HepG2 (cell line): ENCODE measurements at regions not wholly inside any gene's neighbourhood (a gene's known extent, or its start where the extent isn't known, plus 50 kb on each side); places are given as distances from the start of the nearest gene placed in this dataset.

ENCODE experiments used
- ATAC-seq: fragments of 200-7000 bp; cut with Tn5 transposase; 3 replicates; pipeline ENCODE4 v1.9.1; 2020; ENCODE audit warnings: mild to moderate bottlenecking, moderate library complexity
- BruUV-seq: library from RNA; stranded (reverse); fragments of 400-500 nt; replicated peaks from 2 replicates; lab custom pipeline; 2021; lab: Mats Ljungman, UMichigan
- CTCF ChIA-PET: fragments of 300-600 bp; formaldehyde crosslinking; extraction: SDS; loops from one replicate; lab custom pipeline; 2021; ENCODE audit warnings: low total read pairs, inconsistent platforms, low intra/inter-chr PET ratio; lab: Yijun Ruan, JAX
- POLR2A ChIA-PET: fragments of 350-600 bp; sonication (Branson Sonifier 250); formaldehyde crosslinking; loops from one replicate; lab custom pipeline; 2020; ENCODE audit warnings: antibody characterized with exemption, inconsistent platforms; lab: Yijun Ruan, JAX
- DNase-seq: peaks from one replicate; pipeline ENCODE4 v3.0.0-alpha.2; 2015; ENCODE audit warnings: low spot score
- FAIRE-seq: peaks from 3 replicates; lab custom pipeline; 2011; peaks lifted over from hg19 to GRCh38; lab: Jason Lieb, UNC
- H2AFZ ChIP-seq: one replicate; pipeline ENCODE4 v1.6.1; 2011; ENCODE audit warnings: low read length, inconsistent platforms
- H3K27ac ChIP-seq: fragments of 300-600 bp; 3 replicates; pipeline ENCODE4 v1.8.0; 2011; ENCODE audit warnings: mixed run types, mild to moderate bottlenecking, mixed read lengths, low read length, inconsistent platforms; ENCODE audit not compliant: insufficient read depth; ENCODE audit errors: extremely low read length
- H3K27me3 ChIP-seq, 2 experiments: fragments of 200-600 bp in 1 of 2; 2 replicates in 1 of 2; 3 replicates in 1 of 2; pipeline versions ENCODE4 v1.6.0 to v1.8.0; 2011; ENCODE audit warnings: low read length in 2 of 2, mild to moderate bottlenecking in 2 of 2, moderate library complexity in 2 of 2, inconsistent platforms in 1 of 2; ENCODE audit not compliant: insufficient read depth in 2 of 2, control insufficient read depth in 1 of 2
- H3K36me3 ChIP-seq, 2 experiments: fragments of 200-600 bp in 1 of 2; replicated peaks in 1 of 2; 2 replicates in 1 of 2; 3 replicates in 1 of 2; pipeline versions ENCODE4 v1.5.1 to v1.8.0; 2011; ENCODE audit warnings: low read length in 2 of 2, inconsistent platforms in 1 of 2; ENCODE audit not compliant: insufficient read depth in 2 of 2, control insufficient read depth in 1 of 2
- H3K4me1 ChIP-seq: 2 replicates; pipeline ENCODE4 v1.5.1; 2012; ENCODE audit warnings: low read length, inconsistent platforms; ENCODE audit not compliant: insufficient read depth
- H3K4me2 ChIP-seq: 2 replicates; pipeline ENCODE4 v1.6.0; 2011; ENCODE audit warnings: low read depth, low read length, inconsistent platforms
- H3K4me3 ChIP-seq, 3 experiments: fragments of 200-600 bp in 1 of 3; sonication (generic), shearing (Covaris generic) in 1 of 3; replicated peaks in 1 of 3; 2 replicates each; pipeline ENCODE4 v1.5.1; 2011 to 2016; ENCODE audit warnings: low read length in 3 of 3, inconsistent platforms in 2 of 3, low read depth in 2 of 3, mild to moderate bottlenecking in 2 of 3, control low read depth in 1 of 3, mixed read lengths in 1 of 3; ENCODE audit not compliant: insufficient read depth in 1 of 3
- H3K79me2 ChIP-seq: one replicate; pipeline ENCODE4 v1.6.1; 2011; ENCODE audit warnings: low read length, inconsistent platforms; ENCODE audit not compliant: insufficient read depth
- H3K9ac ChIP-seq: 2 replicates; pipeline ENCODE4 v1.6.0; 2011; ENCODE audit warnings: mild to moderate bottlenecking, low read depth, low read length, inconsistent platforms; ENCODE audit not compliant: insufficient read depth
- H3K9me3 ChIP-seq: 2 replicates; pipeline ENCODE4 v1.5.1; 2012; ENCODE audit warnings: mild to moderate bottlenecking, low read length
- H4K20me1 ChIP-seq: 2 replicates; pipeline ENCODE4 v1.6.0; 2011; ENCODE audit warnings: inconsistent platforms, mild to moderate bottlenecking, low read length, moderate library complexity; ENCODE audit not compliant: insufficient read depth
- ARNT2 ChIP-seq: sonication (generic); formaldehyde crosslinking; IDR thresholded peaks from 2 replicates; pipeline ENCODE4 v1.8.0; 2022; ENCODE audit warnings: mild to moderate bottlenecking, low read depth, missing genetic modification reagents, moderate library complexity
- CAMTA2 ChIP-seq: sonication (generic); formaldehyde crosslinking; IDR thresholded peaks from 2 replicates; pipeline ENCODE4 v1.4.0; 2020; ENCODE audit warnings: mild to moderate bottlenecking, missing genetic modification reagents, borderline replicate concordance
- CBX1 ChIP-seq: IDR thresholded peaks from one replicate; pipeline ENCODE4 v1.6.1; 2016; ENCODE audit warnings: antibody characterized with exemption, low read depth
- KDM6A ChIP-seq: IDR thresholded peaks from 2 replicates; pipeline ENCODE4 v1.6.1; 2016; ENCODE audit warnings: low read depth
- PLRG1 ChIP-seq: fragments of 450-650 bp; conservative IDR thresholded peaks from 2 replicates; pipeline ENCODE4 v1.6.1; 2016
- TARDBP ChIP-seq: sonication (generic); formaldehyde crosslinking; IDR thresholded peaks from 2 replicates; pipeline ENCODE4 v1.8.0; 2022; ENCODE audit warnings: mild to moderate bottlenecking, missing genetic modification reagents
- YEATS2 ChIP-seq: sonication (generic); formaldehyde crosslinking; IDR thresholded peaks from 2 replicates; pipeline ENCODE4 v1.4.0; 2020; ENCODE audit warnings: missing genetic modification reagents, borderline replicate concordance
- ZFY ChIP-seq: sonication (generic); formaldehyde crosslinking; IDR thresholded peaks from 2 replicates; pipeline ENCODE4 v1.4.0; 2020; ENCODE audit warnings: missing genetic modification reagents
- ZNF333 ChIP-seq: sonication (generic); formaldehyde crosslinking; IDR thresholded peaks from 2 replicates; pipeline ENCODE4 v1.4.0; 2020; ENCODE audit warnings: mild to moderate bottlenecking, missing genetic modification reagents, borderline replicate concordance
- ZNF678 ChIP-seq: sonication (generic); formaldehyde crosslinking; IDR thresholded peaks from 2 replicates; pipeline ENCODE4 v1.4.0; 2020; ENCODE audit warnings: mild to moderate bottlenecking, missing genetic modification reagents
- ZNF841 ChIP-seq: sonication (generic); formaldehyde crosslinking; IDR thresholded peaks from 2 replicates; pipeline ENCODE4 v1.8.1; 2023; ENCODE audit warnings: missing genetic modification reagents, borderline replicate concordance
- WGBS: methylation state at CpG from one replicate; pipeline ENCODE4 v1.1.6; 2017; ENCODE audit warnings: low lambda C conversion rate; 5-methylcytosine and 5-hydroxymethylcytosine counted together
- in situ Hi-C: cut with HindIII; loops from 2 replicates; pipeline ENCODE4 v1.10.0; 2017; ENCODE audit warnings: low pct_unique_long_range_greater_than_20kb; ENCODE audit not compliant: extremely low pct_ligation_motif_present
- intact Hi-C: fragments of 100-400 bp; cut with micrococcal nuclease; formaldehyde crosslinking; loops from one replicate; pipeline ENCODE4 v1.10.0; 2022; ENCODE audit not compliant: unreplicated experiment
- TF ChIP-seq, protein P1 (sequence below): IDR thresholded peaks from 2 replicates; pipeline ENCODE4 v1.6.1; 2016; ENCODE audit warnings: missing compliant biosample characterization, missing genetic modification reagents, borderline replicate concordance
- TF ChIP-seq, protein P2 (sequence below): sonication (generic); formaldehyde crosslinking; IDR thresholded peaks from 2 replicates; pipeline ENCODE4 v1.4.0; 2020; ENCODE audit warnings: mild to moderate bottlenecking, missing genetic modification reagents
- TF ChIP-seq, protein P3 (sequence below), 2 experiments: sonication (generic) in 1 of 2; formaldehyde crosslinking in 1 of 2; IDR thresholded peaks; 2 replicates each; pipeline versions ENCODE4 v1.4.0 to v1.6.1; 2018 to 2020; ENCODE audit warnings: missing genetic modification reagents in 2 of 2, borderline replicate concordance in 1 of 2, low read depth in 1 of 2, mild to moderate bottlenecking in 1 of 2, missing biosample characterization in 1 of 2
- TF ChIP-seq, protein P4 (sequence below): sonication (generic); formaldehyde crosslinking; IDR thresholded peaks from 2 replicates; pipeline ENCODE4 v1.5.0; 2020; ENCODE audit warnings: mild to moderate bottlenecking, missing genetic modification reagents, borderline replicate concordance
- TF ChIP-seq, protein P5 (sequence below): sonication (generic); formaldehyde crosslinking; IDR thresholded peaks from 2 replicates; pipeline ENCODE4 v1.8.1; 2023; ENCODE audit warnings: mild to moderate bottlenecking, missing genetic modification reagents

DNA sequence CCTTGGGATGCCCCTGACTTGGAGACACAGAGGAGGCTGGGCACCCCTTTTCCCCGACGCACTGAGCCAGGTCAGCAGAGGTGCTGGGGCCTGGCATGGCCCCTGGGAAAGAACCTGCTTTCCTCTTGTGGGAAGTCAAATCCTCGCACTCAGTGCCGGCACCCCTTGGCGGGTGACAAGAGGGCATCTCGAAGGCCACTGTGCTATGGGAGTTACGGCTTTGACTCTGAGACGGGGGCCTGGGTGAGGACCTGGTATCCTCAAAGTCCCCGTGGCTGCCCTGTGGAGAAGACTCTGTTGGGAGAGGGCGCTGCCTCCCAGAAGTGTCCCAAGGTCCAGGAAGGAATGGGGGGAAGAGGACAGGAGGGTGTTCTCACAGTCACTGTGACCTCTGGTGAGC is 117.0 kb downstream of the METRNL start:
- Histone ChIP-seq H3K4me1 (no peaks in the 10 kb centered on the region), H3K4me3 (no peak overlapping the region), H3K27ac (no peak overlapping the region), H3K9ac (no peak overlapping the region), H2AFZ (no peak overlapping the region), H3K4me2 (no peak overlapping the region), H4K20me1 (peaks cover 6% of the 10 kb centered on the region; the same call in 1 of the 2 replicates), H3K27me3 (peaks cover 12 to 67% of the 10 kb centered on the region in 2 experiments), H3K36me3 (no peaks in the 10 kb centered on the region), H3K9me3 (no peaks in the 10 kb centered on the region), H3K79me2 (no peaks in the 10 kb centered on the region)
- ChIA-PET POLR2A (no interaction called here), CTCF (no interaction called here)
- 71% methylated on average over 10 of the region's 10 CpGs for WGBS
- in situ Hi-C loops (no loop called here), intact Hi-C loops (no loop called here)
- TF ChIP-seq ARNT2 (no peak), YEATS2 (CRISPR knock-in tag) (no peak), PLRG1 (no peak), CAMTA2 (no peak), ZFY (CRISPR knock-in tag) (no peak), ZNF678 (no peak), ZNF841 (no peak), CBX1 (no peak), KDM6A (CRISPR knock-in tag) (no peak), ZNF333 (CRISPR knock-in tag) (no peak), TARDBP (CRISPR knock-in tag) (no peak)
- TF ChIP-seq, protein P1, sequence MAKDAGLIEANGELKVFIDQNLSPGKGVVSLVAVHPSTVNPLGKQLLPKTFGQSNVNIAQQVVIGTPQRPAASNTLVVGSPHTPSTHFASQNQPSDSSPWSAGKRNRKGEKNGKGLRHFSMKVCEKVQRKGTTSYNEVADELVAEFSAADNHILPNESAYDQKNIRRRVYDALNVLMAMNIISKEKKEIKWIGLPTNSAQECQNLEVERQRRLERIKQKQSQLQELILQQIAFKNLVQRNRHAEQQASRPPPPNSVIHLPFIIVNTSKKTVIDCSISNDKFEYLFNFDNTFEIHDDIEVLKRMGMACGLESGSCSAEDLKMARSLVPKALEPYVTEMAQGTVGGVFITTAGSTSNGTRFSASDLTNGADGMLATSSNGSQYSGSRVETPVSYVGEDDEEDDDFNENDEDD (CRISPR knock-in tag), result no peak
- TF ChIP-seq, protein P2, sequence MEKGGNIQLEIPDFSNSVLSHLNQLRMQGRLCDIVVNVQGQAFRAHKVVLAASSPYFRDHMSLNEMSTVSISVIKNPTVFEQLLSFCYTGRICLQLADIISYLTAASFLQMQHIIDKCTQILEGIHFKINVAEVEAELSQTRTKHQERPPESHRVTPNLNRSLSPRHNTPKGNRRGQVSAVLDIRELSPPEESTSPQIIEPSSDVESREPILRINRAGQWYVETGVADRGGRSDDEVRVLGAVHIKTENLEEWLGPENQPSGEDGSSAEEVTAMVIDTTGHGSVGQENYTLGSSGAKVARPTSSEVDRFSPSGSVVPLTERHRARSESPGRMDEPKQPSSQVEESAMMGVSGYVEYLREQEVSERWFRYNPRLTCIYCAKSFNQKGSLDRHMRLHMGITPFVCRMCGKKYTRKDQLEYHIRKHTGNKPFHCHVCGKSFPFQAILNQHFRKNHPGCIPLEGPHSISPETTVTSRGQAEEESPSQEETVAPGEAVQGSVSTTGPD (CRISPR knock-in tag), result no peak
- TF ChIP-seq, protein P3, sequence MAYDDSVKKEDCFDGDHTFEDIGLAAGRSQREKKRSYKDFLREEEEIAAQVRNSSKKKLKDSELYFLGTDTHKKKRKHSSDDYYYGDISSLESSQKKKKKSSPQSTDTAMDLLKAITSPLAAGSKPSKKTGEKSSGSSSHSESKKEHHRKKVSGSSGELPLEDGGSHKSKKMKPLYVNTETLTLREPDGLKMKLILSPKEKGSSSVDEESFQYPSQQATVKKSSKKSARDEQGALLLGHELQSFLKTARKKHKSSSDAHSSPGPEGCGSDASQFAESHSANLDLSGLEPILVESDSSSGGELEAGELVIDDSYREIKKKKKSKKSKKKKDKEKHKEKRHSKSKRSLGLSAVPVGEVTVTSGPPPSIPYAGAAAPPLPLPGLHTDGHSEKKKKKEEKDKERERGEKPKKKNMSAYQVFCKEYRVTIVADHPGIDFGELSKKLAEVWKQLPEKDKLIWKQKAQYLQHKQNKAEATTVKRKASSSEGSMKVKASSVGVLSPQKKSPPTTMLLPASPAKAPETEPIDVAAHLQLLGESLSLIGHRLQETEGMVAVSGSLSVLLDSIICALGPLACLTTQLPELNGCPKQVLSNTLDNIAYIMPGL (CRISPR knock-in tag; IDR thresholded peaks at IDR 0.05; ENCODE audit: borderline replicate concordance in 1 of 2, low read depth in 1 of 2), result no peak
- TF ChIP-seq, protein P4, sequence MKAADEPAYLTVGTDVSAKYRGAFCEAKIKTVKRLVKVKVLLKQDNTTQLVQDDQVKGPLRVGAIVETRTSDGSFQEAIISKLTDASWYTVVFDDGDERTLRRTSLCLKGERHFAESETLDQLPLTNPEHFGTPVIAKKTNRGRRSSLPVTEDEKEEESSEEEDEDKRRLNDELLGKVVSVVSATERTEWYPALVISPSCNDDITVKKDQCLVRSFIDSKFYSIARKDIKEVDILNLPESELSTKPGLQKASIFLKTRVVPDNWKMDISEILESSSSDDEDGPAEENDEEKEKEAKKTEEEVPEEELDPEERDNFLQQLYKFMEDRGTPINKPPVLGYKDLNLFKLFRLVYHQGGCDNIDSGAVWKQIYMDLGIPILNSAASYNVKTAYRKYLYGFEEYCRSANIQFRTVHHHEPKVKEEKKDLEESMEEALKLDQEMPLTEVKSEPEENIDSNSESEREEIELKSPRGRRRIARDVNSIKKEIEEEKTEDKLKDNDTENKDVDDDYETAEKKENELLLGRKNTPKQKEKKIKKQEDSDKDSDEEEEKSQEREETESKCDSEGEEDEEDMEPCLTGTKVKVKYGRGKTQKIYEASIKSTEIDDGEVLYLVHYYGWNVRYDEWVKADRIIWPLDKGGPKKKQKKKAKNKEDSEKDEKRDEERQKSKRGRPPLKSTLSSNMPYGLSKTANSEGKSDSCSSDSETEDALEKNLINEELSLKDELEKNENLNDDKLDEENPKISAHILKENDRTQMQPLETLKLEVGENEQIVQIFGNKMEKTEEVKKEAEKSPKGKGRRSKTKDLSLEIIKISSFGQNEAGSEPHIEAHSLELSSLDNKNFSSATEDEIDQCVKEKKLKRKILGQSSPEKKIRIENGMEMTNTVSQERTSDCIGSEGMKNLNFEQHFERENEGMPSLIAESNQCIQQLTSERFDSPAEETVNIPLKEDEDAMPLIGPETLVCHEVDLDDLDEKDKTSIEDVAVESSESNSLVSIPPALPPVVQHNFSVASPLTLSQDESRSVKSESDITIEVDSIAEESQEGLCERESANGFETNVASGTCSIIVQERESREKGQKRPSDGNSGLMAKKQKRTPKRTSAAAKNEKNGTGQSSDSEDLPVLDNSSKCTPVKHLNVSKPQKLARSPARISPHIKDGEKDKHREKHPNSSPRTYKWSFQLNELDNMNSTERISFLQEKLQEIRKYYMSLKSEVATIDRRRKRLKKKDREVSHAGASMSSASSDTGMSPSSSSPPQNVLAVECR (CRISPR knock-in tag), result no peak
- TF ChIP-seq, protein P5, sequence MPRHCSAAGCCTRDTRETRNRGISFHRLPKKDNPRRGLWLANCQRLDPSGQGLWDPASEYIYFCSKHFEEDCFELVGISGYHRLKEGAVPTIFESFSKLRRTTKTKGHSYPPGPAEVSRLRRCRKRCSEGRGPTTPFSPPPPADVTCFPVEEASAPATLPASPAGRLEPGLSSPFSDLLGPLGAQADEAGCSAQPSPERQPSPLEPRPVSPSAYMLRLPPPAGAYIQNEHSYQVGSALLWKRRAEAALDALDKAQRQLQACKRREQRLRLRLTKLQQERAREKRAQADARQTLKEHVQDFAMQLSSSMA, result no peak
- no peak for FAIRE-seq
- no TSS peak for BruUV-seq
- no peak for ATAC-seq
- no peak for DNase-seq
